ENCODE measurements at regions not wholly inside any gene's neighbourhood (a gene's known extent, or its start where the extent isn't known, plus 50 kb on each side); places are given as distances from the start of the nearest gene placed in this dataset.

DNA sequence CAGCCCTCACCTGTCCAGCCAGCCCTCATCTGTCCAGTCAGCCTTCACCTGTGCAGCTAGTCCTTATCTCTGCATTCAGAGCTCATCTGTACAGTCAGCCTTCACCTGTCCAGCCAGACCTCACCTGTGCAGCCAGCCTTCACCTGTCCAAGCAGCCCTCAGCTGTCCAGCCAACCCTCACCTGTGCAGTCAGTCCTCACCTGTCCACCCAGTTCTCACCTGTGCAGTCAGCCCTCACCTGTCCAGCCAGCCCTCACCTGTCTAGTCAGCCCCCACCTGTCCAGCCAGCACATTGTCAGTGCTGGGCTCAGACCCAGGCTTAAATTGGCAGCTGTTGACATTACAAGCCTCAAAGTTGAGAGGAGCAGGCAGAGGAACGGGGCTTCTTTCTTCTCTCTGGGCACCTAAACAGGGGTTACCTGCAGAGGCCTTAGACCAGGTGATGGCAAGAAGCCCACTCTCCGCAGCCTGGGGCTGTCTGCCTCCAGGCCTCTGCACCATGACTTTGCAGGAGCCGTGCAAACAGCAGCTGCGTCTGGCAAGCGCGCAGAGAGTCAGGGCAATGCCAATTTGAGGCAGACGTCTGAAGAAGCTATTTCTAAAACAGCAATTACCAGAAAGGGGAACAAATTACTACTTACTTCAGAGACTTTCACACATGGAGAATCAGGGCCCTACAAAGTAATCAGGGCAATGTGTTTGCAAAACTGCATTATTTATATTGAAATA is 506.1 kb downstream of the NPHP4 start:
- no peak for DNase-seq

DNA sequence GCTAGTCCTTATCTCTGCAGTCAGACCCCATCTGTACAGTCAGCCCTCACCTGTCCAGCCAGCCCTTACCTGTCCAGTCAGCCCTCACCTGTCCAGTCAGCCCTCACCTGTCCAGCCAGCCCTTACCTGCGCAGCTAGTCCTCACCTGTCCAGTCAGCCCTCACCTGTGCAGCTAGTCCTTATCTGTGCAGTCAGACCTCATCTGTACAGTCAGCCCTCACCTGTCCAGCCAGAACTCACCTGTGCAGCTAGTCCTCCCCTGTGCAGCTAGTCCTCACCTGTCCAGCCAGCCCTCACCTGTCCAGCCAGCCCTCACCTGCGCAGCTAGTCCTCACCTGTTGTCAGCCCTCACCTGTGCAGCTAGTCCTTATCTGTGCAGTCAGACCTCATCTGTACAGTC is 506.8 kb downstream of the NPHP4 start:
- DNase-seq = no peak

DNA sequence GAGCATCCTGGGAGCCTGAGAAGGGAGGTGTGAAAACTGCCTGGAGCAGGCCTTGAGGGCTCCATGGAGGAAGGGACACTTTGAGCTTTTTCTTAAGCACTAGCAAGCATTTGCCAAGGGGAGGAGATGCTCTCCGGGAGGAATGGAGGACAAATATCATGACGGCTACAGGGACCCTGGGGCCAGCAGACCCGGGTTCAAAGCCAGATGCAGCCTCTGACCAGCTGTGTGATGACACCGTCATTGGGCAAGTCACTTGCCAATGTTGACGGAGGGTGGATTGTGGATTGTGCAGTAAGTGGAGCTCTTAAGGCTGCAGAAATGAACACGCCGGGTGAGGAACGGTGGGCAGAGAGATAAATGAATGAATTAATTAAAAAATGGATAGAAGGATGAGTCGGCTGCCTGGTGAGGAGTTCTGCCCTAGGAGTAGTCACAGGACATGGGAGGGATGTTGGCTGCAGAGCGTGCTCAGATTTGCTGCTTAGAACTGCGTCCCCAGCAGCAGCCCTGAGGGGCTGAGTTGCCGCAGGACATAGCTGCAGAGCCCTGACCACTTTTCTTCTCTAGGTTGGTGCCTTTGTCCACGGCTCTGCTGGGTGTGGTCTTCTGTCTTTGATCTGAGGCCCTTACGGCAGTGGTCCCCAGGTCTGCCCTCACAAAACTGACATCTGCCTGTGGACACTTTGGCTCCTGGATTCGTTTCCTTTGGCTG is 507.6 kb downstream of the NPHP4 start:
- DNase-seq = no peak

DNA sequence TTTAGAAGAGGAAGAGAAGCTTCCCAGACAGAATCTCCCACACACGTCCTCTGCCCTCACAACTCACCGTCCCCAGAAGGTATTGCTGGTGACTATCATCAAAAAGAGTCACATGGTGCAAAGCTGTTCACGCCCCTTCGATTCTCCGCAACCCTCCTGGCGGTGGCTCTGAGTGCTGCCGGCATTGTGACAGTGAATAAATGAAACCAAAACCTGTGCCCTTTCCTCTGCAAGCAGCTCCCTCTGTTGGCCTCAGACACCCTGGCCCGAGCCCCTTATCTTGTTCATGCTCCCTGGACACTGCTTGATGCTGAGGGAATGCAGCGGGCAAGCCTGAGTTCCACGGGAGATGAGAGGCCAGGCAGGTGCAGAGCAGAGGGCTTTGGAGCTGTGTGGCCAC is 510.3 kb downstream of the NPHP4 start:
- DNase-seq = no peak

DNA sequence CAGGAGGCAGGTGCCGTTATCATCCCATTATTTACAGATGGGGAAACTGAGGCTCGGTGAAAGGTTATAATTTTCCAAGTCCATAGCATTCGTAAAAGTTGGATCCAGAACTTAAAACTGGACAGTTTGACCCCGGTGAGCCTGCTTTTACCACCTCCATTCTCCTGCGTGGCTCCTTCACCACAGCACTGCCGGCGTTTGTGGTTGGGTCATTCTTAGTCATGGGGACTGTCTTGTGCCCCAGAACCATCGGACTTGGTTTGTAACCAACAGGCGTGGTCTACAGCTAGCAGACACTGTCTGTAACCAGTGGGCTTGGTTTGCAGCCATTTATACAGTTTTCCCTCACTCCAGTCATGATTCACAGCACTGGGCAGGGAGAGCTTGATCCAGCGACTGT is 511.3 kb downstream of the NPHP4 start:
- no peak for DNase-seq

- DNase-seq = no peak
Observed at GRCh38 chr1:5479876-5480646, 512.2 kb downstream of the NPHP4 start.

- DNase-seq = no peak
Observed at GRCh38 chr1:5478961-5479360, 513.3 kb downstream of the NPHP4 start.

DNA sequence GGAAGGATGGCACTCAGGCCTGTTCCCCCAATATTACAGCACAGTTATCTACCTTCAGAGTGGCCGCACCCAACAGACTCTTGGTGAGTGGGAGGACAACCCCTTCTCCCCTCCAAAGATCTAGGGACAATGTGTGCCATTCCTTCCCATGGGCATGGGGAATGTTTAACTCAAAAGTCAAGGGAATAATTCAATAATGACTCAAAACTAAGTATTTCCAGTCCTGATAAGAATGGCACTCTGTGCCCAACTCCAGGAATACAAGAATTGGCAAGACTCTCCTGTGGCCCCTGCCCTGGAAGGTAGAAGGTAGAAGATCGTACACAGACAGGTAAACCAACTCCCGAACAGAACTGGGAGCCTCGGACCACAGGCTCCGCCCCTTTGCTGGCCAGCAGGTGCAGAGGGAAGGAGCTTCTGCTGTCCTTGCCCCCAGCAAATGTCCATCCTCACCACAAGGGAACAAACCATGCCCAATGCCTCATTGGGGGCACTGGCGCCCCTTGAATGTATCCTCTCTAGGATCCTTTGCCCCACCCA is 514.0 kb downstream of the NPHP4 start:
- DNase-seq = no peak

GRCh38 chr1:5477716-5478115 is 514.5 kb downstream of the NPHP4 start:
- DNase-seq = no peak

DNA sequence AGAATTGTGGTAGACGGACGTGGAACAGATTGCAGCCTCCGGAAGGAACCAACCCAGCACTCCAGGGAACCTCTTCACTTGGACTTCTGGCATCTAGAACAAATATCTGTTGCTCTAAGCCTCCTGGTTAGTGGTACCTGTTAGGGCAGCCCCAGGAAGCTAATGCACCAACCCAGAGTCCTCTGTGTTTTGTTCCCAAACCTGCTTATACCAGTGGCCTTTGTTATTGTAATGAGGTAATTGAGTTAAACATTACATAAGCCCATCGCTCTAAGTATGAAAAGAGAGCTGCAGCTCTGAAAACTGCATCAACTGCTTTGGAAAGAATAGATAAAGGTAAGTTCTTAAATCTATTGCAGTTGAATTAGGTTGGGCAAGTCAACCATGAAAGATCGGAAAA is 516.7 kb downstream of the NPHP4 start:
- no peak for DNase-seq

- DNase-seq = no peak
Observed at GRCh38 chr1:5473268-5473667, 519.0 kb downstream of the NPHP4 start.

DNA sequence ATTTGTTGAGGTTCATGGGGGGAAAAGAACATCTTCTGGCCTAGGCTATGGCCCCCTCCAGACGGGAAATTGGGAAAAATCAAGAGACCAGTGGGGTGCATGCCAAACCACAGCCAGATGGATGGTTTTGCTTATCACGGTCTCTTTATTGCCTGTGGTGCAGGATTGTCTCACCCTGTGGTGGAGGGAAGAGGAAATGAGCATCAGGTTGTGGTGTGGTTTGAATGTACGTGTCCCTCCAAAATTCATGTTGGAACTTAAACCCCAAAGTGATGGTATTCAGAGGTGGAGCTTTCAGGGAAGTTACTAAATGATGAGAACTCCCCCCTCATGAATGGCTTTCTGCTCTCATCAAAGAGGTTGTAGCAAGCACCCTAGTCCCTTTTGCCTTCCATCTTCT is 525.7 kb downstream of the NPHP4 start:
- no peak for DNase-seq

DNA sequence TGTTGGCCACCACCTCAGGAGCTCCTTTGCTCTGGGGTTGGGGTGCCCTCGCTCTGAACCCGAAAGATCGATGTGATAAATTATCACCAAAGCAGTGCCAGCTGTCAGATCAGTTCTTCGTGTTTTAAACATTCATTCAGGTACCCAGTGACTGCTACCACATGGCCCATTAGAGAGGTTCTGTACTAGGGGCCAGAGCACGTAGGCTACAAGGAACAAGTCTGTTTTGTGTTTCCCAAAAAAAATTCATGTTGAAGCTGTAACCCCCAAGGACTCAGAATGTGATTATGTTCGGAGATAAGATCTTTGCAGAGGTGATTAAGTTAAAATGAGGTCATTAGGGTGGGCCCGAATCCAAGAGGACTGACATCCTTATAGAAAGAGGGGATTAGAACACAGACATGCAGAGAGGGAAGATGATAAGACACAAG is 526.9 kb downstream of the NPHP4 start:
- no peak for DNase-seq

DNA sequence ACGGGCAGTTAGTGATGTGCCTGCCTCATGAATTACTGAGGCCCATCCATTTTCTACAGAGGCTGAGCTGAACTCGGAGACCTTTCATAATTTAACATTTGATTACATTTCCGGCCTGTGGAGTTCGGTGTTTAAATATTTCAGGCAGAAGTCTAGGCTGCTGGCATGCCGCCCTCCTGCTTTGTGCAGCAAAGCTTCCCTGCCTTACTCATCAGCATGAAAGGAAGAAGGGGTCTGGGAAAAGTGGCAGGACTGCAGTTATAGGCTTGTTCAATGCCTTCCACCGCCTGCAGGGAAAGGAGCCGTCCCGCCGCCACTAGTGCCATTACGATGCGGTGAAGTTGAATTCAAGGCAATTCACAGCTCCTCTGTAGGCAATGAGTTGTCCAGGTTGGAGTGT is 527.9 kb downstream of the NPHP4 start:
- DNase-seq = no peak

DNA sequence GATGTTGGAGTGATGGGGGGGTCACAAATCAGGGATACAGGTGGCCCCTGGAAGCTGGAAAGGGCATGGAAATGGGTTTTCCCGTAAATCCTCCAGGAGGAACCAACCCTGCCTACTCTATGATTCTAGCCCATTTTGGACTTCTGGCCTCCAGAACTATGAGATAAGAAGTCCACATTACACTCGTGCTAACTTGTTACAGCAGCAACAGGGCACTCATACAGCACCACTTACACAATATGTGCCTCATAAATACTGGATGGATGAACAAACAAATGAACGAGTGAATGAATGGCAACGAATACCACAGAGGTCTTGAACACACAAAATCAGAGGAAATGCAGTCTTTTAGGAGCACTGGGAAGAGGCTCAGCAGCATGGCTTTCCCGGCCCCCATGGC is 531.3 kb downstream of the NPHP4 start:
- DNase-seq = no peak

DNA sequence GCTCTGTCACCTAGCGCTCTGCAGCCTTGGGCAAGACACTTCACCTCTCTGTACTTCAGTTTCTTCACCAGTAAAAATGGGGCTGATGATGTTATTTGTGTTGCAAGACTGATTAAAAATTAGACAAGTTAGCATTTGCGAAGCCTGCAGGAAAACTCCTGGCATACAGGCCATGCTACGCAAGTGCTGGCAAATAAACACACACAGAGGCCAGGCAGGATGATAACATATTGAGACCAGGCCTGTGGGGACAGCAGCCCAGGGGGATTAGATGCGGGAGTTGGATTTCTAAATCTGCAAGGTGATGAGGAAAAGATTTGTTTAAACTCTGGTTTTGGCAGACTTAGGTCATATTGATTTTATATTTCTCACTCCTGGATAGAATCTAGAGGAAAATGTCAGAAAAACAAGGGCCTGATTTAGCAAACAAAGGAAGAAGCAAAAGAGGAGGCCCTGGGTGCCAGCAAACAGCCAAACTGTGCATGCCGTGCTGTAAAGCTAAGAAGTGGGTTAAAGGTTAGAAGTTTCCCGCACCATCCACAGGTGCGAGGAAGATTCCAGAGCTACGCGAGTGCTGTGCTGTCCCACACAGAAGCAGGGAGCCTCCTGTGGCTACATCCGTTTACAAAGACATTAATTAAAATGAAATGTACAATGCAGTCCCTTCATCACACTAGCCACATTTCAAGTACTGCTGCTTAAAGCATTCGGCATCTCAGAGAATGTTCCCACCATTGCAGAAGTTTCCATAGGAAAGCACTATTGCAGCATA is 532.2 kb downstream of the NPHP4 start:
- DNase-seq = no peak

GRCh38 chr1:5458248-5458647 is 534.0 kb downstream of the NPHP4 start:
- no peak for DNase-seq

GRCh38 chr1:5456090-5456811 is 536.0 kb downstream of the NPHP4 start:
- DNase-seq = no peak

DNA sequence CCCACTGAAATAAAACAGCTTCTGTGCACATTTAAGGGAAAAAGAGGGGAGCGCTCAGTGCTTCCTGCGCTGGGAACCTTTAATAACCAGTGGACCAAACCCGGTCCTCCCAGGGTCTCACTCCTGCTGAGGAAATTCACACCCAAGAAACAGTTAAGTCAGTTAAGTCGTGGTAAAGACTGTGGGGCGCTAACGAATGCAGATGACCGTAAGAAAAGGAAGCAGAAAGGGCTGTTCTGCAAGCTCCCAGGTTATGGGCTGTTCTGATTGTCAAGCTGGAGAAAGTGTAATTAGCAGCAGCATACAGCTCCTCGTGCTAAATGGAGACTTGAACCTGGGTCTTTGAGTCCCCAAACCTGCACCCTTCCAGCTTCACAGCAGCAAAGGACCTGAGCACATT is 536.6 kb downstream of the NPHP4 start:
- no peak for DNase-seq

DNA sequence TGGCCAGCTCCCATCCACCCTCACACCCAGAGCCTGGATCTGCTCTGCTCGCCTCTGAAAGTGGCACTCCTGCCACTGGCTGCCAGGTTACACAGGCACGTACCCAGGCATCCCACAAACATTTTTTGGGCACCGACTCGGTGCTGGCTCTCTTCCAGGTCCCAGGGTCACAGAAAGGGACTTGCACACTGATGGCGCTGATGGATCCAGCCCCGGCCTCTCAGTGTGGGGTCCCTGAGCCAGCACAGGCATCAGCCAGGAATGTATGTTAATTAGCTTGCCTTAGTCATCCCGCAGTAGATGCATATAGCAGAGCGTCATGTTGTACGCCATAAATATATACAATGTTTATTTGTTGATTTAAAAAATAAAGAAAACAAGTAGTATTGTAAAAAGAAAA is 537.2 kb downstream of the NPHP4 start:
- no peak for DNase-seq

GRCh38 chr1:5453347-5453746 is 538.9 kb downstream of the NPHP4 start:
- DNase-seq = no peak

DNA sequence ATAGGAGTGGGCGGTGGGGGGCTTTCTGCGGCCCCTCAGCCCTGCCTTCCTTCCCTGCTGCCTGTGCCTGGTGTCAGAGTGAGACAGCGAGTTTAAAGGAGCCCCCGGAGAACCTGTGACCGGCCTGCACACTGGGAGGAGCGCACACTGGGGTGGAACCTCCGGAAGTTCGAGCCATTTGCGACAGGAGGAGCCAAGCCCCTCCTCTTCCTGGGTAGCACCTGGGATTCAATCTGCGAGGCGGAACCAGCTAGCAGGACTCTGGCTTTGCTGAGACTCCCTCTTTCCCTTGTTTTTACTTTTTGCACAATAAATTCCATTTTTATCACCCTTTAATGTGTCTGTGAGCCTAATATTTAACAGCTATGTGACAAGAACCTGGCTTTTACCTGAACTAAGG is 540.6 kb downstream of the NPHP4 start:
- no peak for DNase-seq
